ENCODE measurements at regions not wholly inside any gene's neighbourhood (a gene's known extent, or its start where the extent isn't known, plus 50 kb on each side); places are given as distances from the start of the nearest gene placed in this dataset.

- no peak for FAIRE-seq
These were observed 153.0 kb downstream of the ICE1 start for GRCh38 chr5:5575461-5575860.

- no peak for FAIRE-seq
These were observed 151.4 kb downstream of the ICE1 start for GRCh38 chr5:5573798-5574380.

- no peak for FAIRE-seq
These were observed 150.7 kb downstream of the ICE1 start for GRCh38 chr5:5572976-5573797.

- no peak for FAIRE-seq
These were observed 149.8 kb downstream of the ICE1 start for GRCh38 chr5:5572010-5572865.

- no peak for FAIRE-seq
These were observed 148.2 kb downstream of the ICE1 start for GRCh38 chr5:5570646-5571045.

GRCh38 chr5:5564898-5565297 is 142.4 kb downstream of the ICE1 start:
- FAIRE-seq, result no peak

GRCh38 chr5:5560016-5560415 is 137.5 kb downstream of the ICE1 start:
- no peak for FAIRE-seq

- no peak for FAIRE-seq
These were observed 136.4 kb downstream of the ICE1 start for GRCh38 chr5:5558638-5559527.

GRCh38 chr5:5558102-5558501 is 135.6 kb downstream of the ICE1 start:
- no peak for FAIRE-seq

- no peak for FAIRE-seq
These were observed 129.0 kb downstream of the ICE1 start for GRCh38 chr5:5551499-5551898.

GRCh38 chr5:5546408-5546807 is 123.9 kb downstream of the ICE1 start:
- FAIRE-seq, result no peak

- FAIRE-seq, result no peak
These were observed 121.7 kb downstream of the ICE1 start for GRCh38 chr5:5544094-5544663.

- FAIRE-seq, result no peak
These were observed 120.2 kb downstream of the ICE1 start for GRCh38 chr5:5542654-5543053.

- no peak for FAIRE-seq
These were observed 117.6 kb downstream of the ICE1 start for GRCh38 chr5:5540065-5540464.
